ENCODE measurements at regions not wholly inside any gene's neighbourhood (a gene's known extent, or its start where the extent isn't known, plus 50 kb on each side); places are given as distances from the start of the nearest gene placed in this dataset.

DNA sequence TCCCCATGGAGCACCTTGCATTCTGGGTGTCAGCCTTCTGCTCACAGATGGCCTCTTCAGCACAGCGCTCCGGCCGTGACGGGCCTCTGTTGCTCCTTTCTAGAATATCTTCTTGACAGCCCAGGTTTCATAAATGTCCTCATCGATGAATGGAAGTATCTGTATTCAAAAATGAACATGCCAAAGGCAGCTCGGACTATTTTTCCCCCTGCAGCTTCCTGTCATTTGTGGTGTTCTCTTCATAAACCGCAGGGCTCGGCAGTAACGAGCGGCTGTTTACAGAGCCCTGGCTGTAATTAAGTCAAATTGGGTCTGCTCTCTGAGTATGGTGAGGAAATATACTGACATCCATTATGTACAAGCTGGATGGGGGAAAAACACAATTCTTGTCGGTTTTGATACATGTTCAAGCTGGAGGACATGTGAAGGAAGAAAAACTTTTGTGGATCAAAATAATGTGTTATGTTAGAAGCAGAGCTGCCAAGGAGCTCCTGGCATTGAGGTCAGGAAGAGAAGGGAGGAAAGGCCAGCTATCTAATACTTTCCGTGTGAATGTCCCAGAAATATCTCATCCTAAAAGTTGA, 154.1 kb upstream of the CD180 start:
- Histone ChIP-seq H3K27me3 (ENCODE audit: control insufficient read depth in 4 of 4, insufficient read depth in 4 of 4, low read length in 3 of 4) (no peaks in the 10 kb centered on the region), H3K9ac (ENCODE audit: low read depth in 1 of 2, low read length in 2 of 2) (no peak overlapping the region), H3K9me3 (ENCODE audit: control insufficient read depth in 4 of 4, low read length in 3 of 4) (no peaks in the 10 kb centered on the region), H3K27ac (ENCODE audit: low read depth in 1 of 2, low read length in 2 of 2) (no peak overlapping the region), H3K4me3 (ENCODE audit: low read depth in 1 of 3, low read length in 3 of 3) (no peak overlapping the region), H3K36me3 (ENCODE audit: control insufficient read depth in 4 of 4, insufficient read depth in 3 of 4, low read depth in 1 of 4, low read length in 3 of 4) (no peaks in the 10 kb centered on the region), H3K4me1 (ENCODE audit: control insufficient read depth in 4 of 4, insufficient read depth in 4 of 4, low read length in 3 of 4) (no peaks in the 10 kb centered on the region)
- 75% methylated on average over 12 of the region's 12 CpGs for WGBS
- no peak for DNase-seq (ENCODE audit: low spot score)
- TF ChIP-seq HNF4G (IDR thresholded peaks at IDR 0.05) (no peak), ZBTB33 (IDR thresholded peaks at IDR 0.05) (no peak), SP1 (IDR thresholded peaks at IDR 0.05) (no peak), MAX (IDR thresholded peaks at IDR 0.05) (no peak), YY1 (IDR thresholded peaks at IDR 0.05) (no peak), CTCF (IDR thresholded peaks at IDR 0.05; ENCODE audit: low read depth, low read length, missing input control) (no peak), HNF4A (conservative IDR thresholded peaks at IDR 0.05) (no peak), REST (IDR thresholded peaks at IDR 0.05) (no peak)

GRCh38 chr5:67350185-67350584, 153.6 kb upstream of the CD180 start:
- Histone ChIP-seq H3K9ac (ENCODE audit: low read depth in 1 of 2, low read length in 2 of 2) (no peak overlapping the region), H3K36me3 (ENCODE audit: control insufficient read depth in 4 of 4, insufficient read depth in 3 of 4, low read depth in 1 of 4, low read length in 3 of 4) (no peaks in the 10 kb centered on the region), H3K4me1 (ENCODE audit: control insufficient read depth in 4 of 4, insufficient read depth in 4 of 4, low read length in 3 of 4) (no peaks in the 10 kb centered on the region), H3K27me3 (ENCODE audit: control insufficient read depth in 4 of 4, insufficient read depth in 4 of 4, low read length in 3 of 4) (no peaks in the 10 kb centered on the region), H3K27ac (ENCODE audit: low read depth in 1 of 2, low read length in 2 of 2) (no peak overlapping the region), H3K9me3 (ENCODE audit: control insufficient read depth in 4 of 4, low read length in 3 of 4) (no peaks in the 10 kb centered on the region), H3K4me3 (ENCODE audit: low read depth in 1 of 3, low read length in 3 of 3) (no peak overlapping the region)
- WGBS = 83% methylated on average over 5 of the region's 5 CpGs
- TF ChIP-seq FOXA2 (IDR thresholded peaks at IDR 0.05) = no peak
- TF ChIP-seq NR2F2 (IDR thresholded peaks at IDR 0.05) = no peak
- no peak for DNase-seq (ENCODE audit: low spot score)

GRCh38 chr5:67347821-67348220, 151.2 kb upstream of the CD180 start:
- Histone ChIP-seq H3K4me3 (ENCODE audit: low read depth in 1 of 3, low read length in 3 of 3) (no peak overlapping the region), H3K27ac (ENCODE audit: low read depth in 1 of 2, low read length in 2 of 2) (no peak overlapping the region), H3K4me1 (ENCODE audit: control insufficient read depth in 4 of 4, insufficient read depth in 4 of 4, low read length in 3 of 4) (no peaks in the 10 kb centered on the region), H3K9ac (ENCODE audit: low read depth in 1 of 2, low read length in 2 of 2) (no peak overlapping the region), H3K9me3 (ENCODE audit: control insufficient read depth in 4 of 4, low read length in 3 of 4) (peaks cover 0 to 3% (median 0%) of the 10 kb centered on the region in 4 donors), H3K36me3 (ENCODE audit: control insufficient read depth in 4 of 4, insufficient read depth in 3 of 4, low read depth in 1 of 4, low read length in 3 of 4) (no peaks in the 10 kb centered on the region), H3K27me3 (ENCODE audit: control insufficient read depth in 4 of 4, insufficient read depth in 4 of 4, low read length in 3 of 4) (no peaks in the 10 kb centered on the region)
- DNase-seq (ENCODE audit: low spot score) = no peak
- TF ChIP-seq RAD21 (IDR thresholded peaks at IDR 0.05) = no peak
- TF ChIP-seq CTCF (IDR thresholded peaks at IDR 0.05; ENCODE audit: low read depth, low read length, missing input control) = no peak
- TF ChIP-seq ATF3 (IDR thresholded peaks at IDR 0.05) = no peak
- no peak for TF ChIP-seq NR2F2 (IDR thresholded peaks at IDR 0.05)
- TF ChIP-seq SP1 (IDR thresholded peaks at IDR 0.05) = no peak

Data from liver (tissue), 8 donors.